HG02943 (cell line): ENCODE measurements at regions not wholly inside any gene's neighbourhood (a gene's known extent, or its start where the extent isn't known, plus 50 kb on each side); places are given as distances from the start of the nearest gene placed in this dataset.

Experiments used
- ATAC-seq: cut with Tn5 transposase; IDR thresholded peaks from one replicate; pipeline ENCODE4 v1.9.1; 2021; ENCODE audit warnings: mild to moderate bottlenecking, low read depth, moderate library complexity; ENCODE audit not compliant: unreplicated experiment

DNA sequence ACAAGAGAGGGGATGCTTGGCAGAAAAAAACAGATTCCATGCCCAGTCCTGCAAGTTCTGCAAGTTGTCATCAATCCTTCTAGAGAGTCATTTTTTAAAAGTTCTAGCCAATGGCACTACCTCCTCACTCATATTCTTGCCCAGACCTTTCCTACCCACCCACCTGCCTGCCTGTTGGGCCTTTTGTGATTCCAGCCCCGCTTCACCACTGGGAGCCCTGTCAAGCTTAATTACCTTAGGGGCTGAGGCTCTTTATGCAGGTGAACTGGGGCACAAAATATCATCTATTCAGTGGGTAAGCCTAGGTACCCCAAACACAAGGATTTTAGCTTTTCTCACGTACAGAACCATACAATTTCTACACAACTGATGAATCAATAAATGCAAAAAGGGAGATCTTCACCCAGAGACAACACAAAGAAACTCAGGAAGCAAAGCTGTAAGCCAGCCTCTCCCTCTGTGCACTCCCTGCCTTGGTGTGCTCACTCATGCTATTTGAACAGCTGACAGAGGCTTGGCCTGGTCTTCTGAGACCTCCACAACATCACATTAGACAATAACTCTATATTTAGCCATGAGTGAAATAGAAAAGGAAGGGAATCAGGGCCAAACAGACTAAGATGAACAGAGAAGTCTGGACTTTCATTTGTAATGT is 222.6 kb downstream of the HTR7 start:
- ATAC-seq: no peak

DNA sequence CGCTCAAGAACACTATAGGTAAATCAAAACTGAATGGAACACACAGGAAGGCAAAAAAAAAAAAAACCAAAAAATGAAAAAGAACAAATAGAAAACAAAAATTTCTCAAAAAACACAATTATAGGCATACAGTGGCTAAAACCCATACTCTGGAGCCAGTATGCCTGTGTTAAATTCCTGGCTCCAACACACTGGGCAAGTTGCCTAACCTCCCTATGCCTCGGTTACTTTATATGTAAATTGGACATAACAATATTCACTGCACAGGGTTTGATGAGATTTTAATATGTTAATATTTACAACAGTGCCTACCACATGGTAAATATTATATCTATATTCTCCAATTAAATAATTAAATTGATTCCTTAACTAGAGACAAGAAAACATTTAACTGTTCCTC is 217.1 kb downstream of the HTR7 start:
- ATAC-seq: no peak

DNA sequence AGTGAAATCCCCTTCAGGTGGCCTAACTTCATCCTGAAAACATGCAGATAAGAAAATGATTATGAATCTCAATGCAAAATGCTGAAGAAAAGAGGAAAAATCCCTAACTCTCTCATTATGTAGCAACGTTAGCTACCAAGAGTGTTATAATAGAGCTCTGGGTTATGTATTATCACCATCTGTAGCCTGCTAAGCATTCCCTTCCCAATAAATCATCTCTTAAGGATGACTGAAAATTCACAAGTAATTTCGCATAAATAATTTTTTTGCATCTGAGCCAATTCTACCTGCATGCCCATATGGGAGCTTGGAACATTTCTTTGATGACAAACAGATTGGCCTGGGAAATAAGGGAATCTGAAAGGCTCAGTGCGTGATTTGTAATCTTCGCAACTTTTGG is 216.1 kb downstream of the HTR7 start:
- no peak for ATAC-seq

DNA sequence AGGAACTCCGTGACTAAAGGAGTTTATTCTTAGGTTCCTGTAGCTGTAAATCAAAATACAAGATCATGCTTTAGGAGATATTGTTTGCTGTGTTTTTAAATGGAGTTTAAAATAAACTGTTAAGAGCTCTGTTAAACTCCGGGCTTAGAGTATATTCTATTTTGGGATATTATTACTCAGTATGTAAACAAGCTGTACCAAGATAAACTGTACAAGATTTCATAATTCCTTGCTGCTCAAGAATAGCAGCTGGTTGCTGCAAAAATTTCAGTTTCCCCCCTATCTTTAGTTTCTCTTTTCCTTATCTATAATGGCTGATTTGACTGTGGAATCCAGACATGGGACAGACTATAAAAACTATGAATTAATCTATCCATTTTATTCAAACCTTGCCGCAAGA is 215.7 kb downstream of the HTR7 start:
- no peak for ATAC-seq

DNA sequence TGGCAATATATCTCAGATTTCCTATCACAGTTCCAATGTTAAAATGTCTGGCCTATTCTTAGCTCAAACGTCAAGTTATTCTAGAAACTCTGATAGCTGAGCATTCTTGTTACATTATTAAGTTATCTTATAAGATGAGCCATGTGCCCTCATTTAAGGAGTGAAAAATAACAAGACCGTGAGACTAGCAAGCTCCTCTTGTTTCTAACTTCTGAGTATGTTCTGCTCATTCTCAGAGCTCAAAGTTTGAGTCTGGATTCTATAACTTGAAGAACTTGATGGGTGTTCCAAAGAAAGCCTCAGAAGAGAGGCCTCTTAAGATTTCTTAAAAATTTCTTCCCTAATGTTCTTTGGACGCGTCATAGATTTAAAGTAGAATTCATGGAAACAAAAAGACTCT is 215.2 kb downstream of the HTR7 start:
- no peak for ATAC-seq

DNA sequence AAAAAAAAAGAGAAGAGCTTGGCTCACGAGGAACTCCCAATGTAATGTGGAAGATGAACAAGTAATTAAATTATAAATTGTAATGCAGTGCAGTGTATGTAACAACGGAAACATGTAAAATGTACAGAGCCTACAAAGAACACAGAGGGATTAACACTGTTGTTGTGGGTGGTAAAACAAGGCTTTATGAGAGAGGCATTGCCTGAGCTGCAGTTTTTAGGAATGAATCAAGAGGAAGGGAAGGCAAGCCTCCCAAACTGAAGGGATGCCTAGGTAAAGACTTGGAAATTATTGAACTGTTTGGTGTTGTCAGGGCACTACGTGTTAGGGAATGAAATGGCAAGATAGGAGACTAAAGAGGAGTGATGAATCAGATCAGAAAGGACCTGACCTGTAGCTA is 213.7 kb downstream of the HTR7 start:
- ATAC-seq: no peak

DNA sequence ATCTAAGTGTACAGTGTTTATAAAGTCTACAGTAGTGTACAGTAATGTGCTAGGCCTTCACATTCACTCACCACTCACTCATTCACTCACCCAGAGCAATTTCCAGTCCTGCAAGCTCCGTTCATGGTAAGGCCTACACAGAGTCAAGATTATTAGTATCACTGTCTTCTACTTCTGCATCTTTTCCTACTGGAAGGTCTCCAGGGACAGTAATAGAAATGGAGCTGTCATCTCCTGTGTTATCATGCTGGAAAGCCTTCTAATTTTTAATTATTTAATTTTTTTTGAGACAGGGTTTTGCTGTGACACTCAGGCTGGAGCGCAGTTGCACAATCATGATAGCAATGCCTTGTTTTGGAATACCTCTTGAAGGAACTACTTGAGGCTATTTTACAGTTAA is 207.0 kb downstream of the HTR7 start:
- ATAC-seq: no peak

DNA sequence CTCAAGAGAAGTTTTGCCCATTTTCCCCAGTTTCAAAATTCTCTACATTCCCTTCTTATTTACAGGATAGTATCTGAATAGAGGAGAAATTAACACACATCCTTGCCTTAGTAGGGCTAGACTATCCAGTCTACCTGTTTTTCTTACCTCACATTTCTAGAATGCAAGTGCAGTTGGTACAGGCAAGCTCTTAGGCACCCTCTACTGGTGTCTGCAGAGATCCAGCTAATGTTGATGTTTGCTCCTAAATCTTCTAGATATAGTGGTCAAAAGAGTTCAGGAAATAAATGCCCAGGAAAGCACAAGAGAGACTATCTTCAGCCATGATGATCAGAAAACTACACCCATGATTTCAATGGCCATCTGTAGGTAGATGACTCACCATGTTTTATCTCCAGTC is 205.3 kb downstream of the HTR7 start:
- ATAC-seq: no peak

DNA sequence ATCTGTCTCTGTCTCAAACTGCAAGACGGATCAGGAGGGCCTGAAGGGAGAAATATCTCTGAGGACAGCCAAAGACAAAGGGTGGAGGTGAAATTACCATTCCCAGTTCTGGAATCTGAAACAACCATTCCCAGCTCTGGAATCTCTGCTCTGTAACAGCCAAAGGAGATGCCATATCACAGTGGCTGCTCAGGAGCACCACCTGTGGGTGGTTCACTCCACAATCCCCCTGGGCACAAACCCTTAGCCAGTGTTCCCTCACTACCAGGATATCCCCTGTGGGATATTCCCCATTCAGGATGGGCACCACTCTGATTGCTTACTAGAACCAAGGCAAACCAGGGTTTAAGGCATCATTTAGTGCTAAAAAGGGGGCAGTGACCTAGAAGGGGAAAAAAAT is 199.0 kb downstream of the HTR7 start:
- ATAC-seq: no peak

DNA sequence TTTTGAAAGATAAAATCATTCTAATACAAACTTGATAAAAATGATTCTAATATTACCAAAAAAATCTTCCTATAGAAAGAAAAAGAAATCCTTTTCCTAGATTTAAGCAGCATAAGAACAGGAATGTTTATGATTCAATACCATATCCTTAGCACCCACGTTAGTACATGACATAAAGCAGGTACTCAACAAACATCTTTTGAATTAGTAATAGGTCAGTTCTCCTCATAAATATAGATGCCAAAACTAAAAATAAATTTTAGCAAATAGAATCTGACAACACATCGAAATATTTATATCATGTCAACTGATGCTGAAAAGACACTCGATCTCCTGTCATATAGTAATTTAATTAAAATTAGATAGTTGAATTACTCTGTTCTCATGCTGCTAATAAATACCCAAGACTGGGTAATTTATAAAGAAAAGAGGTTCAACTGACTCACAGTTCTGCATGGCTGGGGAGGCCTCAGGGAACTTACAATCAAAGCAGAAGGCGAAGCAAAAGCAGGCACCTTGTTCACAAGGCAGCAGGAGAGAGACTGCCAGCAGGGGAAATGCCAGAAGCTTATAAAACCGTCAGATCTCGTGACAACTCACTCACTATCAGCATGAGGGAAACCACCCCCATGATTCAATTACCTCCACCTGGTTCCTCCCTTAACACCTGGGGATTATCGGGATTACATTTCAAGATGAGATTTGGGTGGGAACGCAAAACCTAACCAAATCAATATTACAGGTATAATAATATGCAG is 191.8 kb downstream of the HTR7 start:
- ATAC-seq: no peak

DNA sequence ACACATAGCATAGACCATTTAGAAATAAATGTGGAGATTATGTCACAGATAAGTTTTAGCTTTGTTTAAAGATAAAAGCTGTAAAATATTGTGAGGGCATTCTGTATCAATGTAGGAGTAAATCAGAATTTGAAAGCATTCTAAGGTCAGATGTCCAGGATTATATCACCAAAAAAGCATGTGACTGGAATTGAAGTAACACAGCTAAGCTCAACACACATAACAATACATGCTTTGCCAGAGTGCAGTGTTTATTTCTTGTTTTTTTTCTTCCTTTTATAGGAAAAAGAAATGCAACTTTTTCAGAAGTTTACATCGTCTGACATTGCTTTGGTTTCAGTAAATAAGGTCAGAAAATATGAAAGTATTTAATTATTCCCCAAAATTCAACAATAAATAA is 183.4 kb downstream of the HTR7 start:
- ATAC-seq: no peak

DNA sequence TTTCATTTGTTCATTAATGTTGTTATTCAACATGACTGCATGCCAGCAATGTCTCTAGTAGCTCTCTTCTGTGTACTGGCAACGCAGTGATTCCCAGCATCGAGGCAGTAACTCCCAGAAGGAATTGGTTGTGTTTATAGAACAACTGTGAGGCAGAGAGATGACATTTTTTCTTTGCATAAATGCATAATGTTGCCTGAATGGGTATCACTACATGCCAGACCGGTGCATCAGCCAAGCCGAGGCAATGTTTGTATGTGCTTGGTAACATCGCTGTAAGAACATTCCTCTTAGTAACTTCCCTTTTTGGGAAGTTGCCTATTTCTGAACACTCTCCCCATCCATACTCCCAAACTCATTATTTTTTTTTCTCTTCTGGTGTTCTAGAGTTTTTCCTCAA is 182.9 kb downstream of the HTR7 start:
- ATAC-seq: no peak

DNA sequence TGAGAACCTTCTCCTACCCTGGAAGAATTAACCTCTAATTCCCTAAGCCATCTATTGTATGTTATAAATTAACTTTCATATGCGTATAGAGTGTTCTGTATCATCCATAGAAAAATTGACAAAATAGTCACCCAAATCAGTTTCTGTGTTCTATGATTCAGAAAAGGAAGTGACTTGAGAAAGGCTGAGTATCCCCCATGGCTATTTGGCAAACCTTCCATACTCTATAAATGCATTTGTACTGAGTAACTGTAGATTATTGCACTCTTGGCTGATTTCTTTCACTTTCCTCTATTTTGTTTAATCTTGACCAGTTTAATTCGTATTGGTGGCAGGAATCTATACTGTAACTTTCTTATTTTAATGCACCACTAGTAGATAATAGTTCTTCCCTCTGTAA is 182.2 kb downstream of the HTR7 start:
- no peak for ATAC-seq
